LNCaP clone FGC (cell line): ENCODE measurements at regions not wholly inside any gene's neighbourhood (a gene's known extent, or its start where the extent isn't known, plus 50 kb on each side); places are given as distances from the start of the nearest gene placed in this dataset.
A peak's percentile ranks its signal among the peaks of the same experiment; 100 is the strongest.

Source experiments
- DNase-seq: peaks from one replicate; pipeline ENCODE4 v3.0.0-alpha.2; 2011; ENCODE audit warnings: low read depth
- H3K4me3 ChIP-seq: 2 replicates; pipeline ENCODE4 v1.5.1; 2011; ENCODE audit warnings: mild to moderate bottlenecking, low read depth, low read length, control low read depth
- CTCF ChIP-seq: IDR thresholded peaks from 2 replicates; pipeline ENCODE4 v1.5.1; 2012; ENCODE audit warnings: mild to moderate bottlenecking; ENCODE audit not compliant: control insufficient read depth, insufficient read depth; ENCODE audit errors: extremely low read depth

DNA sequence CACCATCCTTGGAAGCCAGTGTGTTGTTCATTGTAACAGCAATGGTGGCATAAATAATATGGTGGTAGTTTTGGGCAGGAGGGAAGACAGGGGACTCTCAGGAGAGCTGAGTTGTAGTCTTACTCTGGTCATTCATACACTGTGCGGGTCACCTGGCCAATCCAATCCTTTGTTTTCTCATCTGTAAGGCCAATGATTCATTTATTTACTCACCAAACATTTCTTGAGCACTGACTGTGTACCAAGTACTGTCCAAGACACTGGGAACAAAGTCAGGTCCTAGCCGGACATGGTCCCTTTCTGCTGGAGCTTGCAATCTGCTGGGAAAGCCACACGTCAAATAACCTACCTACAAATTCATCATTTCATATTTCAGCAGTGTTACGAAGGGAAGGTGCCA, 302.7 kb downstream of the CYP26B1 start:
- H3K4me3 ChIP-seq = no peak overlapping the region
- TF ChIP-seq CTCF = no peak

DNA sequence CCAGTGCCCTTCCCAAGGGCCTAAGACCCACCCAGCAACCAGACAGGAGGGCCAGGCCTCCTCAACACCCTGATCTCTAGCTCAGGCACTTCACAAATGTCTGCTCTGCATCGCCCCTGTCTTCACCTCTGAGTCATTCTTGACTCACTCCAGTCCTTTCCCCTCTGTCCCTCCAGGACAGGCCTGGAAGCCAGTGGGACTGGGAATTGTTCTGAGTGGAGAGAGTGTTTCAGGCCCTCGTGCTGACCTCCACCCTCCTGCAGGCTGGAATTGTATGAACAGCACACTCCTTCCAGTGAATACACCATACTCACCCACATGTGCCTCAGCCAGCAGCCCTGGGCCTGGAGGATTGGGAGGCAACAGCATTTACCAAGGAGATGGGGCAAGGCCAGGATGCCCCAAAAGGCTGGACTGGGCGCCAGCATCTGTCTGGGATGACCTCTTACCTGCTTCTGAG, 304.2 kb downstream of the CYP26B1 start:
- no peak for TF ChIP-seq CTCF

More for the DNA sequence above, 302.7 kb downstream of the CYP26B1 start:
- DNase-seq = peak; percentile 50

GRCh38 chr2:71842744-71843143, 304.9 kb downstream of the CYP26B1 start:
- TF ChIP-seq CTCF = no peak
- H3K4me3 ChIP-seq = no peak overlapping the region
- no peak for DNase-seq

More for the DNA sequence above, 304.2 kb downstream of the CYP26B1 start:
- H3K4me3 ChIP-seq = no peak overlapping the region
- no peak for DNase-seq

DNA sequence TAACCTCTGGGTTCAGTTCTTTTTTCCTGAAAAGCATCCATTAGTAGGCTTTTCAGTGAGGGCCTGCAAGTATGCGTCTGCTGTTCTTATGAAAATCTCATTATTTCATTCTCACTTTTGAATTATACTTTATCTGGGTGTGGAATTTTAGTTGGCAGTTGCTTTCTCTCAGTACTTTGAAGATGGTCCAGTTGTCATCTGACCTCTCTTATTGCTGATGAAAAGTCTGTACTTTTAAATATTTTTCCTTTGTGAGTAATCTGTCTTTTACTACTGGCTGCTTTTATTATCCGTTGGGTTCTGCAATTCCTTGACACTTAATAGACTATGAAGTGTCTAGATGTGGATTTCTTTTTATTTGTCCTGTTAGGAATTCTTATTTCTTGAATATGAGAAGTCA, 307.8 kb downstream of the CYP26B1 start:
- DNase-seq = no peak
- H3K4me3 ChIP-seq = no peak overlapping the region
- TF ChIP-seq CTCF = no peak

DNA sequence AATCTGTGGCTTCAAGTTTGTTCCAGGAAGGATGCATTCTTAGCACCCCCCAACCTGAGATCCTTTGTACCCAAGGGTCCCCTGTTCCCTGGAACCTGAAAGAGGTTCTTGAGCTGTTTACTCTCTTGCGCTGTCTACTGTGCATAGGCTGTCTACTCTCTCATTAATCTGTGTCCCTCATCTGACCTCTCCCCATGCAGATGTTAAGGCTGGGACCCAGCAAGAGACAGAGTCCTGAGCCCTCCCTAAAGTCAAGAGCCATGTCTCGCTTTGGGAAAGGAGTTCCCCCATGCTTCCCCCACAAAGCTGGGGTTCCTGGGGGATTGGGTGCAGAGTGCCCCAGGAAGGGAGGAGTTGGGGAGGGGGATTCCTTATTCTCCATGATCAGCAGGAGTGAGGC, 312.9 kb downstream of the CYP26B1 start:
- no peak for DNase-seq
- no peak for TF ChIP-seq CTCF
- H3K4me3 ChIP-seq = no peak overlapping the region

- DNase-seq = no peak
- TF ChIP-seq CTCF = no peak
- H3K4me3 ChIP-seq = no peak overlapping the region
These were observed 313.7 kb downstream of the CYP26B1 start for GRCh38 chr2:71833855-71834560.

DNA sequence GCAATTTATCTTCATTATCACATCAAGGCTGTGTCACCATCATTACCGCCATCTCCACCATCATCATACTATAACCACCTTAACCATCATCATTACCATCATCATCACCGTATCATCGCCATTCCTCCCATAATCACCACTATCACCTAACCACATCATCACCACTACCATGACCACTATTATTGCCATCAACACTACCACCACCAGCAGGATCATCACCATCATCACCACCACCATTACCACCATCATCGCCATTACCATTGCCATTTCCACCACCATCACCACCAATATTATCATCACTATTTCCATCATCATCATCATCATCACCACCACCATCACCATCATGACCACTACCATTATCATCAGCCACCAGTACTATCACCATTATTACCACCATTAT, 314.4 kb downstream of the CYP26B1 start:
- DNase-seq = no peak

More for the DNA sequence above, 314.4 kb downstream of the CYP26B1 start:
- H3K4me3 ChIP-seq = no peak overlapping the region
- no peak for TF ChIP-seq CTCF
